A549 (cell line): ENCODE measurements at regions not wholly inside any gene's neighbourhood (a gene's known extent, or its start where the extent isn't known, plus 50 kb on each side); places are given as distances from the start of the nearest gene placed in this dataset.

Experiments
- ATAC-seq, 2 experiments: fragments of 200-7000 bp in 1 of 2; fragments of >200 bp in 1 of 2; cut with Nextera tagmentation in 1 of 2; cut with Tn5 transposase in 1 of 2; 3 replicates each; pipeline versions ENCODE4 v1.8.0 to v1.9.1; 2018 to 2020; ENCODE audit warnings: mild to moderate bottlenecking in 1 of 2, moderate library complexity in 1 of 2
- CTCF ChIA-PET: fragments of 300-600 bp; sonication (Branson Sonifier 250); formaldehyde crosslinking; extraction: SDS; loops from one replicate; lab custom pipeline; 2021; ENCODE audit warnings: antibody characterized with exemption, inconsistent platforms; lab: Yijun Ruan, JAX
- POLR2A ChIA-PET: fragments of 350-600 bp; formaldehyde crosslinking; extraction: SDS; loops from one replicate; lab custom pipeline; 2021; ENCODE audit warnings: antibody characterized with exemption, inconsistent platforms; lab: Yijun Ruan, JAX
- DNase-seq, 2 experiments: peaks; one replicate each; pipeline versions ENCODE4 v3.0.0 to v3.0.0-alpha.2; 2011 to 2016; ENCODE audit warnings: low read depth in 1 of 2, low spot score in 1 of 2
- FAIRE-seq: peaks from 2 replicates; lab custom pipeline; 2011; peaks lifted over from hg19 to GRCh38; lab: Jason Lieb, UNC
- H3K27ac ChIP-seq, 2 experiments: fragments of >200 bp; sonication (Bioruptor Twin); formaldehyde crosslinking; 3 replicates each; pipeline ENCODE4 v1.5.1; 2016 to 2017
- H3K4me1 ChIP-seq: fragments of >200 bp; sonication (Bioruptor Twin); formaldehyde crosslinking; 3 replicates; pipeline ENCODE4 v1.6.1; 2016
- H3K4me2 ChIP-seq: fragments of >200 bp; sonication (Bioruptor Twin); formaldehyde crosslinking; 3 replicates; pipeline ENCODE4 v1.6.1; 2016
- H3K4me3 ChIP-seq: fragments of >200 bp; sonication (Bioruptor Twin); formaldehyde crosslinking; 3 replicates; pipeline ENCODE4 v1.5.1; 2016
- H3K9me3 ChIP-seq: fragments of >200 bp; sonication (Bioruptor Twin); formaldehyde crosslinking; 3 replicates; pipeline ENCODE4 v1.6.1; 2016
- BCL3 ChIP-seq: fragments of >200 bp; sonication (Bioruptor Twin); formaldehyde crosslinking; IDR thresholded peaks from 3 replicates; pipeline ENCODE4 v1.6.1; 2016
- BHLHE40 ChIP-seq: IDR thresholded peaks from 2 replicates; pipeline ENCODE4 v1.6.1; 2012; ENCODE audit warnings: low read depth, low read length, inconsistent platforms
- CBX8 ChIP-seq: fragments of 200-600 bp; sonication (generic); IDR thresholded peaks from 2 replicates; pipeline ENCODE4 v1.6.1; 2016
- CEBPB ChIP-seq, 2 experiments: fragments of >200 bp in 1 of 2; sonication (Bioruptor Twin) in 1 of 2; formaldehyde crosslinking in 1 of 2; IDR thresholded peaks; 2 replicates each; pipeline ENCODE4 v1.6.1; 2012 to 2016
- CHD2 ChIP-seq: fragments of 150-350 bp; IDR thresholded peaks from 2 replicates; pipeline ENCODE4 v1.6.1; 2014; ENCODE audit warnings: low read length; ENCODE audit not compliant: partially characterized antibody
- CHD4 ChIP-seq: fragments of 200-600 bp; sonication (generic); IDR thresholded peaks from 2 replicates; pipeline ENCODE4 v1.6.1; 2016; ENCODE audit warnings: antibody characterized with exemption, mild to moderate bottlenecking, borderline replicate concordance
- CTCF ChIP-seq: fragments of >200 bp; sonication (Bioruptor Twin); formaldehyde crosslinking; IDR thresholded peaks from 3 replicates; pipeline ENCODE4 v1.5.1; 2016
- EHF ChIP-seq: fragments of 250-450 bp; sonication (Bioruptor Pico); IDR thresholded peaks from 2 replicates; pipeline ENCODE4 v1.5.0; 2020; ENCODE audit warnings: mild to moderate bottlenecking
- EHMT2 ChIP-seq: fragments of 200-600 bp; sonication (generic); IDR thresholded peaks from 2 replicates; pipeline ENCODE4 v1.6.1; 2016; ENCODE audit warnings: antibody characterized with exemption, low read depth, mild to moderate bottlenecking, moderate library complexity
- ESRRA ChIP-seq: fragments of 150-350 bp; IDR thresholded peaks from 2 replicates; pipeline ENCODE4 v1.6.1; 2014; ENCODE audit warnings: mild to moderate bottlenecking, low read length, borderline replicate concordance
- FOXS1 ChIP-seq: fragments of 250-450 bp; sonication (Bioruptor Pico); IDR thresholded peaks from 2 replicates; pipeline ENCODE4 v1.5.0; 2020; ENCODE audit warnings: mild to moderate bottlenecking, moderate library complexity
- KDM1A ChIP-seq: fragments of 200-600 bp; sonication (generic); IDR thresholded peaks from 2 replicates; pipeline ENCODE4 v1.6.1; 2016; ENCODE audit warnings: low read depth, mild to moderate bottlenecking
- KDM5A ChIP-seq: fragments of 200-600 bp; sonication (generic); IDR thresholded peaks from 2 replicates; pipeline ENCODE4 v1.6.1; 2016; ENCODE audit warnings: antibody characterized with exemption, mild to moderate bottlenecking
- MYC ChIP-seq: IDR thresholded peaks from 2 replicates; pipeline ENCODE4 v1.6.1; 2012; ENCODE audit warnings: mild to moderate bottlenecking, inconsistent platforms, low read length, improper control_type of control experiment, borderline replicate concordance
- NFE2L2 ChIP-seq: fragments of 150-350 bp; conservative IDR thresholded peaks from 2 replicates; pipeline ENCODE4 v1.6.1; 2014; ENCODE audit warnings: low read length
- NR3C1 ChIP-seq: fragments of >200 bp; sonication (Bioruptor Twin); formaldehyde crosslinking; IDR thresholded peaks from 3 replicates; pipeline ENCODE4 v1.6.1; 2017
- PHF8 ChIP-seq: fragments of 200-600 bp; sonication (generic); IDR thresholded peaks from 2 replicates; pipeline ENCODE4 v1.6.1; 2016; ENCODE audit warnings: low read depth, mild to moderate bottlenecking, antibody characterized with exemption, moderate library complexity, borderline replicate concordance
- RAD21 ChIP-seq, 2 experiments: fragments of >200 bp in 1 of 2; sonication (Bioruptor Twin) in 1 of 2; formaldehyde crosslinking in 1 of 2; IDR thresholded peaks in 1 of 2; conservative IDR thresholded peaks in 1 of 2; 2 replicates in 1 of 2; 3 replicates in 1 of 2; pipeline ENCODE4 v1.6.1; 2012 to 2018; ENCODE audit warnings: inconsistent platforms in 1 of 2
- RARB ChIP-seq: fragments of 250-450 bp; sonication (Bioruptor Pico); IDR thresholded peaks from 2 replicates; pipeline ENCODE4 v1.8.0; 2021; ENCODE audit warnings: mild to moderate bottlenecking, moderate library complexity
- RCOR1 ChIP-seq: fragments of 150-350 bp; IDR thresholded peaks from 2 replicates; pipeline ENCODE4 v1.6.1; 2014; ENCODE audit warnings: antibody characterized with exemption, low read length, low read depth
- RNF2 ChIP-seq: fragments of 200-600 bp; sonication (generic); IDR thresholded peaks from 2 replicates; pipeline ENCODE4 v1.6.1; 2016; ENCODE audit warnings: low read depth, mild to moderate bottlenecking, antibody characterized with exemption, moderate library complexity, borderline replicate concordance
- SREBF2 ChIP-seq: fragments of 450-650 bp; IDR thresholded peaks from 2 replicates; pipeline ENCODE4 v1.6.1; 2014; ENCODE audit warnings: mild to moderate bottlenecking, moderate library complexity
- TFCP2L1 ChIP-seq: fragments of 250-450 bp; sonication (Bioruptor Pico); IDR thresholded peaks from 2 replicates; pipeline ENCODE4 v1.5.0; 2021; ENCODE audit warnings: mild to moderate bottlenecking
- TP53 ChIP-seq: fragments of 250-450 bp; sonication (Bioruptor Pico); IDR thresholded peaks from 2 replicates; pipeline ENCODE4 v1.5.0; 2021; ENCODE audit warnings: mild to moderate bottlenecking, moderate library complexity
- ZC3H11A ChIP-seq: fragments of 450-650 bp; IDR thresholded peaks from 2 replicates; pipeline ENCODE4 v1.6.1; 2014; ENCODE audit warnings: antibody characterized with exemption, mild to moderate bottlenecking
- ZFP36 ChIP-seq: fragments of 450-650 bp; IDR thresholded peaks from 2 replicates; pipeline ENCODE4 v1.6.1; 2014; ENCODE audit warnings: borderline replicate concordance; ENCODE audit not compliant: partially characterized antibody
- ZNF302 ChIP-seq: fragments of 250-450 bp; sonication (Bioruptor Pico); IDR thresholded peaks from 2 replicates; pipeline ENCODE4 v1.9.0; 2021; ENCODE audit warnings: inconsistent platforms, mild to moderate bottlenecking, moderate library complexity
- ZSCAN20 ChIP-seq: fragments of 250-450 bp; sonication (Bioruptor Pico); IDR thresholded peaks from 2 replicates; pipeline ENCODE4 v1.8.0; 2022; ENCODE audit warnings: mild to moderate bottlenecking, moderate library complexity
- WGBS: methylation state at CpG from one replicate; pipeline ENCODE4 v1.1.6; 2017; ENCODE audit errors: missing lambda C conversion rate; 5-methylcytosine and 5-hydroxymethylcytosine counted together
- TF ChIP-seq, protein P1 (sequence below): fragments of 250-450 bp; sonication (Bioruptor Pico); IDR thresholded peaks from 2 replicates; pipeline ENCODE4 v1.5.0; 2021; ENCODE audit warnings: mild to moderate bottlenecking, moderate library complexity, borderline replicate concordance
- TF ChIP-seq, protein P2 (sequence below): fragments of 450-650 bp; IDR thresholded peaks from 2 replicates; pipeline ENCODE4 v1.6.1; 2014; ENCODE audit warnings: antibody characterized with exemption
- TF ChIP-seq, protein P3 (sequence below): IDR thresholded peaks from 2 replicates; pipeline ENCODE4 v1.6.1; 2012

GRCh38 chr13:107824635-107825034, 390.7 kb downstream of the LIG4 start:
- ATAC-seq (no peak), DNase-seq (no peak), FAIRE-seq (no peak)
- Histone ChIP-seq H3K27ac (no peak overlapping the region), H3K4me3 (no peak overlapping the region), H3K4me1 (no peaks in the 10 kb centered on the region), H3K9me3 (no peaks in the 10 kb centered on the region), H3K4me2 (no peak overlapping the region)
- no peak for TF ChIP-seq ZSCAN20 (CRISPR knock-in tag)
- no peak for TF ChIP-seq FOXS1 (CRISPR knock-in tag)
- no peak for TF ChIP-seq ZC3H11A
- TF ChIP-seq NR3C1: no peak
- no peak for TF ChIP-seq KDM5A
- TF ChIP-seq CEBPB (IDR thresholded peaks at IDR 0.05): no peak
- no peak for TF ChIP-seq RARB (CRISPR knock-in tag)
- TF ChIP-seq ZNF302: no peak
- ChIA-PET CTCF (no interaction called here), POLR2A (no interaction called here)
- 19% methylated on average over 7 of the region's 7 CpGs for WGBS

DNA sequence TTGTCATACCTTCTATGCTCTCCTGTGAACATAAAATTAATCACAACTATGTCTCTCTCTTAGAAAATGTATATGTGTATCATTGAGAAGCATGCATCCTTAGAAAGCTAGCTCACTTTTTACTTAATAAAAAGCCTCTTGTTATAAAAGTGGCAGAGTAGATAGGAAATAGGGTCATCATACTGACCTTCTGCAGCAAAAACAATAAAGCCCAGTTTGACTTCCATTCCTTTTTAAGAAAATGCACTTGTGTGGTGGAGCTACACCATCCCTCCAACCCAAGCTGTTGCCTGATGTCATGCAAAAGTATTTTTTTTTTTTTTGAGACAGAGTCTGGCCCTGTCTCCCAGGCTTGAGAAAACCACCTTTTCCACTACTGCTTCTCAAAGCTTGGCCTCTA, 393.3 kb downstream of the LIG4 start:
- ATAC-seq: no peak
- H3K4me3 ChIP-seq: no peak overlapping the region
- no peak overlapping the region for H3K27ac ChIP-seq

GRCh38 chr13:107821492-107821891, 393.8 kb downstream of the LIG4 start:
- CTCF ChIA-PET: no interaction called here
- no peaks in the 10 kb centered on the region for H3K9me3 ChIP-seq
- no peak overlapping the region for H3K4me3 ChIP-seq
- H3K4me1 ChIP-seq: no peaks in the 10 kb centered on the region
- FAIRE-seq (no peak), DNase-seq (no peak), ATAC-seq (no peak)
- H3K27ac ChIP-seq: no peak overlapping the region
- no peak overlapping the region for H3K4me2 ChIP-seq
- 0% methylated on average over 2 of the region's 2 CpGs for WGBS
- POLR2A ChIA-PET: no interaction called here
- TF ChIP-seq NR3C1: no peak
- TF ChIP-seq, protein P1, sequence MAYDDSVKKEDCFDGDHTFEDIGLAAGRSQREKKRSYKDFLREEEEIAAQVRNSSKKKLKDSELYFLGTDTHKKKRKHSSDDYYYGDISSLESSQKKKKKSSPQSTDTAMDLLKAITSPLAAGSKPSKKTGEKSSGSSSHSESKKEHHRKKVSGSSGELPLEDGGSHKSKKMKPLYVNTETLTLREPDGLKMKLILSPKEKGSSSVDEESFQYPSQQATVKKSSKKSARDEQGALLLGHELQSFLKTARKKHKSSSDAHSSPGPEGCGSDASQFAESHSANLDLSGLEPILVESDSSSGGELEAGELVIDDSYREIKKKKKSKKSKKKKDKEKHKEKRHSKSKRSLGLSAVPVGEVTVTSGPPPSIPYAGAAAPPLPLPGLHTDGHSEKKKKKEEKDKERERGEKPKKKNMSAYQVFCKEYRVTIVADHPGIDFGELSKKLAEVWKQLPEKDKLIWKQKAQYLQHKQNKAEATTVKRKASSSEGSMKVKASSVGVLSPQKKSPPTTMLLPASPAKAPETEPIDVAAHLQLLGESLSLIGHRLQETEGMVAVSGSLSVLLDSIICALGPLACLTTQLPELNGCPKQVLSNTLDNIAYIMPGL (CRISPR knock-in tag): no peak
- no peak for TF ChIP-seq CBX8
- no peak for TF ChIP-seq KDM1A
- no peak for TF ChIP-seq CHD4
- TF ChIP-seq PHF8: no peak
- no peak for TF ChIP-seq ZNF302
- no peak for TF ChIP-seq BHLHE40
- TF ChIP-seq, protein P2, sequence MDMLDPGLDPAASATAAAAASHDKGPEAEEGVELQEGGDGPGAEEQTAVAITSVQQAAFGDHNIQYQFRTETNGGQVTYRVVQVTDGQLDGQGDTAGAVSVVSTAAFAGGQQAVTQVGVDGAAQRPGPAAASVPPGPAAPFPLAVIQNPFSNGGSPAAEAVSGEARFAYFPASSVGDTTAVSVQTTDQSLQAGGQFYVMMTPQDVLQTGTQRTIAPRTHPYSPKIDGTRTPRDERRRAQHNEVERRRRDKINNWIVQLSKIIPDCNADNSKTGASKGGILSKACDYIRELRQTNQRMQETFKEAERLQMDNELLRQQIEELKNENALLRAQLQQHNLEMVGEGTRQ: no peak
- TF ChIP-seq RCOR1: no peak
- no peak for TF ChIP-seq EHF (CRISPR knock-in tag)
- no peak for TF ChIP-seq EHMT2
- TF ChIP-seq SREBF2: no peak
- no peak for TF ChIP-seq ZFP36

More for the DNA sequence above, 393.3 kb downstream of the LIG4 start:
- no peak overlapping the region for H3K4me2 ChIP-seq
- H3K4me1 ChIP-seq: no peaks in the 10 kb centered on the region
- FAIRE-seq: no peak
- ChIA-PET CTCF (no interaction called here), POLR2A (no interaction called here)
- DNase-seq: no peak
- H3K9me3 ChIP-seq: no peaks in the 10 kb centered on the region
- TF ChIP-seq BCL3 (no peak), ZSCAN20 (CRISPR knock-in tag) (no peak), MYC (no peak), TP53 (no peak), NFE2L2 (no peak), PHF8 (no peak), CTCF (no peak), ESRRA (no peak), RNF2 (no peak), RAD21 (conservative IDR thresholded peaks at IDR 0.05 in 1 of 2, IDR thresholded peaks at IDR 0.05 in 1 of 2) (no peak), TFCP2L1 (CRISPR knock-in tag) (no peak), CHD2 (no peak)
- TF ChIP-seq, protein P3, sequence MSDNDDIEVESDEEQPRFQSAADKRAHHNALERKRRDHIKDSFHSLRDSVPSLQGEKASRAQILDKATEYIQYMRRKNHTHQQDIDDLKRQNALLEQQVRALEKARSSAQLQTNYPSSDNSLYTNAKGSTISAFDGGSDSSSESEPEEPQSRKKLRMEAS: no peak
